GM18519 (cell line): ENCODE measurements at regions not wholly inside any gene's neighbourhood (a gene's known extent, or its start where the extent isn't known, plus 50 kb on each side); places are given as distances from the start of the nearest gene placed in this dataset.

Experiments used
- ATAC-seq: cut with Tn5 transposase; IDR thresholded peaks from one replicate; pipeline ENCODE4 v1.9.1; 2021; ENCODE audit warnings: mild to moderate bottlenecking, moderate library complexity; ENCODE audit not compliant: unreplicated experiment, low FRiP score

DNA sequence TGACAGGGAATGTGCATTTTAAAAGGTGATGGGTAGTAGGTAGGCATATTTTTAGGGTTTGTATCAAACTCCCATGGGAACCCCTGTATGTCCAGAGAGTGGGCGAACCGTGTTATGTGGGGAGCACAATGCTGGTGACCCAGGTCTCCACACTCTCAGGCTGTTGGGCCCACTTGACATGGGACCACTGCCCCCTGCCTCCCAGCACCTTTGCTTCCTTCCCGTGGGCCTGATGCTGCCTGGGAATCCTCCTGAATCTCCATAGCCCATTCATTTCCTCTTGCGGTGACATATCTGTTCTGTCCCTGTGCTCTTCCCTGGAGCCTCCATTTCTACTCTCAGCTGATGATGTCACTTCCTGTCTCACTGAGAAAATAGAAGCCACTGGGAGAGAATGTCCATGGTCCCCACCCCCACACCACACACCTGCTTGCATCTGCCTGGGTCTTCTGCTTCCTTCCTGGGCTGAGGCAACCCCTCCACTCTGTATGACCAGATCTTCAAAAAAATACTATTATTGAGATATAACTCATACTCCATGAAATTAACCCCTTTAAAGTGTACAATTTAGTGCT, 55.8 kb upstream of the THY1 start:
- ATAC-seq = no peak

- ATAC-seq = no peak
These were observed 53.8 kb upstream of the THY1 start for GRCh38 chr11:119476666-119477331.

DNA sequence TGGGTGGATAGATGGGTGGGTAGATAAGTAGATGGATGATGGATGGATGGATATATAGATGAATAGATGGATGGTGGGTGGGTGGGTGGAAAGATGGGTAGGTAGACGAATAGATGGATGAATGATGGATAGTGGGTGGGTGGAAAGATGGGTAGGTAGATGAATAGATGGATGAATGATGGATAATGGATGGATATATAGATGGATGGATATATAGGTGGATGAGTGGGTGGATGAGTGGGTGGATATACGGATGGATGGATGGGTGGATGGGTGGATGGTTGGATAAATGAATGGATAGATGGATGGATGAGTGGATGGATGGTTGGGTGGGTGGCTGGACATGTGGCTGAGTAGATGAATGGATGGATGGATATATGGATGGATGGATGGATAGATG, 53.1 kb upstream of the THY1 start:
- ATAC-seq = no peak

DNA sequence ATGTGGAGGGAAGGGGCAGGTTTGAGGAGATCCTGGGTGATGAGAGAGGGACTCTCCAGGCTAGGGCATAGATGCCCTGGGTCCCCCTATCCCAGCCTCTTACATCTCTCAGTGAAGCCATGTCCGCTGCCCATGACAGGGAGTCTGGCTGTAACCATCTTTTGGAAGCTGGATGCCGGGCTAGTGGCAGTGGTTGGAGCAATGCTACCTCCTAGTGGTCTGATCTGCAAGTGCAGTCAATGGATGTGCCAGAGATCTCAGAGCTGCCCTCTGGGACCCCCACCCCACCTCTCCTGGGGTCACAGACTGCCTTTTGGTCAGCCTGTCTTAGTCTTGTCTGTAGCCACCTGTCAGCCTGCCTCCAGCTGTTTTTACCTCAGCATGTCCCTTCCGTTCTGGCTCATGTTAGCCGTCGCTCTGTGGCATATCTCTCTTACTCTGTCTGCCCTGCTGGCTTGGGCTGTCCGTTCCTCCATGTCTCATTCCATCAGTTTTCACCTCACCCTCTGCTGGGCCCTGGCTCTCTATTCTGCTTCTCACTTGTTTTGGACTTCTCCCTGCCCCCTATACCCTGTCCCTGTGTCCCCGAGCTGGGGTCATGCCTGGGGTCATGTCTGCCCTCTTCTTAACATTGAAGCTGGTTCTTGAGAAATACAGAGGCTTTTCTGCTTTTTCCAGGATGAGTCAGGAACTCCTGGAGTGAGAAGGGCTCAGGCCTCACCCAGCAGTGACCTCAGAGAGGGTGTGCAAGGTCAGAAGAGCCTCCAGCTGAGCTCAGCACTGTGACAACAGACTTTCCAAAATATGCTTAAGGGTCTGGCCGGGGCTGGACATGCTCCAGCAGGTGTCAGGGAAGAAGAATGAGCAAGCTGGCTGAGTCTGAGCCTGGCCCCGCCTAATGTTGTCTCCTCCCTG, 52.0 kb upstream of the THY1 start:
- no peak for ATAC-seq

GRCh38 chr11:119473901-119474681, 51.1 kb upstream of the THY1 start:
- no peak for ATAC-seq

- ATAC-seq = no peak
These were observed 50.3 kb upstream of the THY1 start for GRCh38 chr11:119473226-119473625.

- no peak for ATAC-seq
These were observed 49.9 kb upstream of the THY1 start for GRCh38 chr11:119472856-119473222.
